Left colon (tissue), 2 donors: ENCODE measurements at regions not wholly inside any gene's neighbourhood (a gene's known extent, or its start where the extent isn't known, plus 50 kb on each side); places are given as distances from the start of the nearest gene placed in this dataset.
"Not testable (repeated sequence)": the region's sequence is repeated elsewhere in the genome, so short reads cannot be mapped to it uniquely, and the experiment has no call there.

Source experiments
- ATAC-seq: fragments of 200-7000 bp; cut with Tn5 transposase; one replicate; pipeline ENCODE4 v1.9.1; 2020; ENCODE audit warnings: mild to moderate bottlenecking, moderate library complexity
- DNase-seq, 2 donors: peaks; one replicate each; pipeline ENCODE4 v3.0.0-alpha.2; 2020
- intact Hi-C, 2 donors: fragments of 100-400 bp; cut with DNase I in 1 of 2; cut with micrococcal nuclease in 1 of 2; formaldehyde crosslinking; loops; one replicate each; pipeline versions ENCODE4 v1.11.2 to v1.14.0; 2022; cut with DNase I, micrococcal nuclease
- donor health status: DM: no; HTN: no; CAD: no.
- donor health status: DM: yes; HTN: yes; CAD: no.

DNA sequence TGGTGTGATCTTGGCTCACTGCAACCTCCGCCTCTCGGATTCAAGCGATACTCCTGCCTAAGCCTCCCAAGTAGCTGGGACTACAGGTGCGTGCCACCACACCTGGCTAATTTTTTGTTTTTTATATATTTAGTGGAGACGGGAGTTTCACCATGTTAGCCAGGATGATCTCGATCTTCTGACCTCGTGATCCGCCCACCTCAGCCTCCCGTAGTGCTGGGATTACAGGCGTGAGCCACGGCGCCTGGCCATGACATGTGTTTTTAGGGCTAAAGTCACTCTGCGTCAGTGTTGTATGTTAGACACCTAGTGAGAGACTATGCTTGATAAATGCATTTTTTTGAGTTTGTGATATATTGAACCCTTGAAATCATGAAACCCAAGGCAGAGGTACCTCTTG is 674.6 kb upstream of the CTNND2 start:
- intact Hi-C loops, ATAC-seq, DNase-seq: not testable (repeated sequence)

DNA sequence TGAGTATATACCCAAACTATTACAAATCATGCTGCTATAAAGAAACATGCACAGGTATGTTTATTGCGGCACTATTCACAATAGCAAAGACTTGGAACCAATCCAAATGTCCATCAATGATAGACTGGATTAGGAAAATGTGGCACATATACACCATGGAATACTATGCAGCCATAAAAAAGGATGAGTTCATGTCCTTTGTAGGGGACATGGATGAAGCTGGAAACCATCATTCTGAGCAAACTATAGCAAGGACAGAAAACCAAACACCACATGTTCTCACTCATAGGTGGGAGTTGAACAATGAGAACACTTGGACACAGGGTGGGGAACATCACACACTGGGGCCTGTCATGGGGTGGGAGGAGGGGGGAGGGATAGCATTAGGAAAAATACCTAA is 672.7 kb upstream of the CTNND2 start:
- intact Hi-C loops, ATAC-seq, DNase-seq: not testable (repeated sequence)

- intact Hi-C loops, ATAC-seq, DNase-seq: not testable (repeated sequence)
These were observed 670.2 kb upstream of the CTNND2 start for GRCh38 chr5:12574298-12575093.

DNA sequence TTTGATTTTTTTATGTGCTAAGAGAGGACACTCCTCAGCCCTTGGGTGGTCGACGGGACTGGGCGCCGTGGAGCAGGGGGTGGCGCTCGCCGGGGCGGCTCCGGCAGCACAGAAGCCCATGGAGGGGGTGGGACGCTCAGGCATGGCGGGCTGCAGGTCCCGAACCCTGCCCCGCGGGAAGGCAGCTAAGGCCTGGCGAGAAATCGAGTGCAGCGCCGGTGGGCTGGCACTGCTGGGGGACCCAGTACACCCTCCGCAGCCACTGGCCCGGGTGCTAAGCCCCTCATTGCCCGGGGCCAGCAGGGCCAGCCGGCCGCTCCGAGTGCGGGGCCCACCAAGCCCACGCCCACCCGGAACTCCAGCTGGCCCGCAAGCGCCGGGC is 669.7 kb upstream of the CTNND2 start:
- ATAC-seq, intact Hi-C loops, DNase-seq: not testable (repeated sequence)

- ATAC-seq = no peak
- intact Hi-C loops = no loop called here
- DNase-seq = no peak
These were observed 666.4 kb upstream of the CTNND2 start for GRCh38 chr5:12570688-12571087.

- ATAC-seq (no peak), DNase-seq (no peak)
- intact Hi-C loops = no loop called here
These were observed 662.2 kb upstream of the CTNND2 start for GRCh38 chr5:12566441-12566840.

GRCh38 chr5:12557012-12557411 is 652.8 kb upstream of the CTNND2 start:
- DNase-seq = no peak
- intact Hi-C loops = no loop called here
- ATAC-seq = no peak

- intact Hi-C loops = no loop called here
- DNase-seq (no peak), ATAC-seq (no peak)
These were observed 621.9 kb upstream of the CTNND2 start for GRCh38 chr5:12526113-12526512.

GRCh38 chr5:12522116-12522515 is 617.9 kb upstream of the CTNND2 start:
- no peak for DNase-seq

GRCh38 chr5:12504983-12505382 is 600.7 kb upstream of the CTNND2 start:
- DNase-seq, ATAC-seq, intact Hi-C loops: not testable (repeated sequence)

More at GRCh38 chr5:12522116-12522515, 617.9 kb upstream of the CTNND2 start:
- intact Hi-C loops = no loop called here
- no peak for ATAC-seq

DNA sequence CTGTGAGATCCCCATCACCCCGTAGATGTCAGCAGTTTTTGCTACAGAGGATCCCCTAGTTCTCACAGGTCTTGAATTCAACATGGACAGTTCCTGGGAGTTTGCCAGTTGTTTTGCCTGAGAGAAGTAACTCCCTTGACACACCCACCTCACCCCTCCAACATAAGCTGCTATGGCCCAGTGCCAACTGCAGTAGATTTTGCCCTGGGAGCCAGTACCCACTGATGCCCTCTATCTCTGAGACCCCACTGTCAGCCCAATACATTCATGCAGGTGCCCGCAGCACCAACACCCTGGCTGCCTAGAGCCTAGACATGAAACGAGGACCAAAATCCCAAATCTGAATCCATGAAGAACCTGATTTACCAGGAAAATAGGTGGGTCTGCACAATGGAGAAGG is 583.9 kb upstream of the CTNND2 start:
- intact Hi-C loops = no loop called here

GRCh38 chr5:12480487-12480886 is 576.2 kb upstream of the CTNND2 start:
- DNase-seq (no peak), ATAC-seq (no peak)

More for the DNA sequence above, 583.9 kb upstream of the CTNND2 start:
- no peak for DNase-seq
- no peak for ATAC-seq

GRCh38 chr5:12477554-12477953 is 573.3 kb upstream of the CTNND2 start:
- ATAC-seq = no peak

More at GRCh38 chr5:12480487-12480886, 576.2 kb upstream of the CTNND2 start:
- intact Hi-C loops = no loop called here

DNA sequence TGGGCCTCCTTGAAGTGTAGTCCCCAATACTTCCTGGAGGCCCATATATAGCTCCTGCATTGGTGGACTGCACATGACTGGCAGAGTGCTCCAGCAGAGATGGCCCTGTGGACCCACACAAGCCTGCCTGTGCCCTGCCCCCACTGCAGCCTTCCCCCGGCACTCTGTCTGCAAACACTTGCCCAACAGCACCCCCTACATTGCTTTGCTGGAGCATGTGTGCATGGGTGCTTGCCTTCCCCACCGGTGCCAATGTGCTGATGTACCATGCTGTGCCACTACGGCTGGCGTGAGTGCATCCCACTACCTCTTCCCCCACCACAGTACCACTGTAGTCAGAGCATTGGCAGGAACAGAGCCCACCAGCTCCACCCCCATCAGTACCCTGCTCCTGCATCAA is 563.6 kb upstream of the CTNND2 start:
- no peak for DNase-seq
- ATAC-seq = no peak
- intact Hi-C loops = no loop called here

More at GRCh38 chr5:12477554-12477953, 573.3 kb upstream of the CTNND2 start:
- DNase-seq = no peak
- intact Hi-C loops = no loop called here

DNA sequence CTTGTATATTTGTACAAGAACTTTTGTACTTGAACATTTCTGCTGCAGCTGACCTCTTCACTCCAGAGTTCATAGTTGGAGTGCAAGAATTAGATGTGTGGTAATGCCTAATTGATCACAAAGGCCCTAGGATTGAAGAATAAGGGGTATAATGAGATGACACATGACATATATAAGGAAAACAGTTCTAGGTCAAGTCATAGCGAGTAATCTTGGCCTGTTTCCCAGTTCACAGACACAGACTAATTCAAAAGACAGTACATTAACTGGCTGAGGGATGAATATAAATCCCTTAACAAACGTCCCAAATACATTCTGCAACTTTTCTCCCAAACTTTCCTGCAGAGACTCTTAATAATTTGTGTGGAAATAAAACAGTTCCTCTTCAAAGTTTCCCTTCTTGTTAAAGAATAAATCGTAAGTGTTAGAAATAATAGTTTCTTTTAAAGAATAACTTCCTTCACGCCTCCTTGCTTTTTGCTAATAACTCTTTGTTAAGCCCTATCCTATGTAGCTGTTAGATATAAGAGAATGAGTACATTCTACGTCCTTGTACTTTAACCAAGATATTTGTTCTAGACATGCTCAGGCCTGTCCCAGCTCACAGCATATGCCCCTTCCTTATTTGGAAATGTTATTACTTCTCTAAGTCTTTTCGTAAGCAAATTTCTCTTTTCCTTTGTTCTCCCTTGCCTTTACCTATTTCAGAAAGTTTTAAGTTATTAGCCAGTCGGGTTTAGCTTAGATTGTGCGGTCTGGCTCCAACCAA is 556.4 kb upstream of the CTNND2 start:
- intact Hi-C loops = no loop called here

GRCh38 chr5:12459326-12459725 is 555.1 kb upstream of the CTNND2 start:
- intact Hi-C loops = no loop called here

More for the DNA sequence above, 556.4 kb upstream of the CTNND2 start:
- DNase-seq (no peak), ATAC-seq (no peak)

GRCh38 chr5:12419075-12419474 is 514.8 kb upstream of the CTNND2 start:
- intact Hi-C loops = no loop called here
- no peak for DNase-seq
- no peak for ATAC-seq

More at GRCh38 chr5:12459326-12459725, 555.1 kb upstream of the CTNND2 start:
- ATAC-seq = no peak
- no peak for DNase-seq

- DNase-seq (no peak), ATAC-seq (no peak)
- intact Hi-C loops = no loop called here
These were observed 509.3 kb upstream of the CTNND2 start for GRCh38 chr5:12413585-12413984.

- ATAC-seq = no peak
- intact Hi-C loops = no loop called here
These were observed 508.8 kb upstream of the CTNND2 start for GRCh38 chr5:12413075-12413474.

GRCh38 chr5:12399868-12400267 is 495.6 kb upstream of the CTNND2 start:
- ATAC-seq (no peak), DNase-seq (no peak)
- intact Hi-C loops = no loop called here

More at GRCh38 chr5:12413075-12413474, 508.8 kb upstream of the CTNND2 start:
- DNase-seq = no peak
